ENCODE measurements at regions not wholly inside any gene's neighbourhood (a gene's known extent, or its start where the extent isn't known, plus 50 kb on each side); places are given as distances from the start of the nearest gene placed in this dataset.

- Histone ChIP-seq H3K9me3 (ENCODE audit: low read depth, low read length) (no peaks in the 10 kb centered on the region), H3K27ac (ENCODE audit: low read depth, low read length) (no peak overlapping the region), H4K20me1 (ENCODE audit: insufficient read depth, low read length) (no peaks in the 10 kb centered on the region), H3K27me3 (ENCODE audit: insufficient read depth, low read length) (no peaks in the 10 kb centered on the region), H3K4me3 (ENCODE audit: insufficient read depth, low read length) (no peak overlapping the region), H3K4me1 (ENCODE audit: insufficient read depth, low read length) (no peaks in the 10 kb centered on the region), H3K4me2 (ENCODE audit: insufficient read depth, low read length) (no peak overlapping the region), H3K79me2 (ENCODE audit: insufficient read depth, low read length) (no peaks in the 10 kb centered on the region), H3K36me3 (ENCODE audit: insufficient read depth, low read length) (no peaks in the 10 kb centered on the region), H2AFZ (ENCODE audit: low read length) (peak overlapping the region; percentile 20)
- TF ChIP-seq CTCF (IDR thresholded peaks at IDR 0.05; ENCODE audit: extremely low read depth, low read depth, low read length), result no peak
- DNase-seq (ENCODE audit: insufficient read length, low spot score, missing footprints), result no peak
Measured at GRCh38 chr6:140684776-140685550, 1310.5 kb upstream of the CITED2 start.

DNA sequence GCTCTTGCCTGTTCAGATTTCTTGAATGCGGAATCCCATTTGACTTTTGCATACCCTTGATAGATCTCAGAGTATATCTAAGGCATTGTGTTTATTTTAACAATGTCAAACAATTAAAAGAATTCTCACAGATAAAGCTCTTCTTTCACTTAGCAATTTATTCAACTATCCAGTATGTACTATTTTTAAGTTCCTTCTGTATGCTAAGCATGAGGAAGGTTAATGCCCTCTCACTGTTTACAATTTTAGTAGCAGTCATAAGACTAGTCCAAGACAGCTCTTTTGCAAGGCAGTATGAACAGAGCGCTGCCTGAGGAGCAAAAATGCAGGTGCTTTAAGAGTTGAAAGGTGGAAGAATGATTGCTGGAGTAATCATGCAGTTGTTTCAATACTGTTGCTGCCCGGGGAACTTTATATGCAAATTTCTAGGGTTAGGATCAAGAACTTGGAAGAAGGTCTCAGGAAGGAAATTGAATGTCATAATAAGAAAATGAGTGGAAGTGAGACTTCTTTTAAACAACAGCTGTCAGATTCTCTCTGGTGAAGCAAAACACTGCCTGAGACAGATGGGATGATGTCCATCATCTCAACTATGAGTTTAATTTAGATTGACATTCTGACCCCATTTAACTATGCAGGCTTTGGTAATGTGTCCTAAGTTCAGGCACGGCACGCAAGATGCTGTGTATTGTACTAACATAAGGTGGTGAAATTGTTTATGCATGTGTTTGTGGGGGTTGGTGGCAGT, 1303.5 kb upstream of the CITED2 start:
- Histone ChIP-seq H3K79me2 (ENCODE audit: insufficient read depth, low read length) (no peaks in the 10 kb centered on the region), H3K4me1 (ENCODE audit: insufficient read depth, low read length) (no peaks in the 10 kb centered on the region), H3K4me2 (ENCODE audit: insufficient read depth, low read length) (no peak overlapping the region), H4K20me1 (ENCODE audit: insufficient read depth, low read length) (no peaks in the 10 kb centered on the region), H2AFZ (ENCODE audit: low read length) (no peak overlapping the region), H3K4me3 (ENCODE audit: insufficient read depth, low read length) (no peak overlapping the region), H3K27ac (ENCODE audit: low read depth, low read length) (no peak overlapping the region), H3K9me3 (ENCODE audit: low read depth, low read length) (no peaks in the 10 kb centered on the region), H3K27me3 (ENCODE audit: insufficient read depth, low read length) (no peaks in the 10 kb centered on the region), H3K36me3 (ENCODE audit: insufficient read depth, low read length) (no peaks in the 10 kb centered on the region)
- TF ChIP-seq CTCF (IDR thresholded peaks at IDR 0.05; ENCODE audit: extremely low read depth, low read depth, low read length), result no peak
- peak; percentile 44 for DNase-seq (ENCODE audit: insufficient read length, low spot score, missing footprints)

DNA sequence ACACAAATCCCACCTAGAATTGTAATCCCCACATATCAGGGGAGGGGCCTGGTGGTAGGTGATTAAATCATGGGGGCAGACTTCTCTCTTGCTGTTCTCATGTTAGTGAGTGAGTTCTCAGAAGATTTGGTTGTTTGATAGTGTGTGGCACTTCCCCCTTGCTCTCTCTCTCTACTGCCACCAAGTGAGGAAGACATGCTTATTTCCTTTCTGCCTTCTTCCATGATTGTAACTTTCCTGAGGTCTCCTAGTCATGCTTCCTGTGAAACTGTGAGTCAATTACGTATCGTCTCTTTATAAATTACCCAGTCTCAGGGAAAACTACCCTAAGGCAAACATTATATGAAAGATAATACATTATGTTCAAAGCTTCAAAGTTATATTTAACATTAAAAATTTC, 1297.5 kb upstream of the CITED2 start:
- TF ChIP-seq CTCF (IDR thresholded peaks at IDR 0.05; ENCODE audit: extremely low read depth, low read depth, low read length), result no peak
- H3K79me2 ChIP-seq (ENCODE audit: insufficient read depth, low read length), result no peaks in the 10 kb centered on the region
- H3K4me3 ChIP-seq (ENCODE audit: insufficient read depth, low read length), result no peak overlapping the region
- H3K4me2 ChIP-seq (ENCODE audit: insufficient read depth, low read length), result no peak overlapping the region
- no peaks in the 10 kb centered on the region for H4K20me1 ChIP-seq (ENCODE audit: insufficient read depth, low read length)
- no peaks in the 10 kb centered on the region for H3K36me3 ChIP-seq (ENCODE audit: insufficient read depth, low read length)
- H3K27me3 ChIP-seq (ENCODE audit: insufficient read depth, low read length), result no peaks in the 10 kb centered on the region
- no peak overlapping the region for H3K27ac ChIP-seq (ENCODE audit: low read depth, low read length)
- peaks cover 7% of the 10 kb centered on the region for H3K4me1 ChIP-seq (ENCODE audit: insufficient read depth, low read length)
- DNase-seq (ENCODE audit: insufficient read length, low spot score, missing footprints), result no peak
- no peak overlapping the region for H2AFZ ChIP-seq (ENCODE audit: low read length)
- H3K9me3 ChIP-seq (ENCODE audit: low read depth, low read length), result no peaks in the 10 kb centered on the region

DNA sequence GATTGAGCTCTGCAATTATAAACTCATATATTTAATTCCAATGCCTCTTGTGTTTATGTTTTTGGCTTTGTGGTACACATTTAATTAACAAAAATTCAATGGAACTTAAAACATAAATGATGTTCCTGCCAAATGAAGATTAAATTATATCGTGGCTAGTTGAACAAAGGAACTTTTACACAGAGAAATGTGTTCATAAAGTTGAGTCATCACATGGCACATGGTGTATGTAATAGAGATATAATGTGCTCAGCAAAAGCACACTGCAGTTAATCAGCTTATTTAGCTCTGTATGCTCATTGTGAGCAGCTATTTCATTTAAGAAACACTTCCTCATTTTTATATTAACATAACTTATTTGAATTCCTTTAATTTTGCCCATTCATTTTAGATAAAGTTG, 1295.6 kb upstream of the CITED2 start:
- Histone ChIP-seq H3K79me2 (ENCODE audit: insufficient read depth, low read length) (no peaks in the 10 kb centered on the region), H2AFZ (ENCODE audit: low read length) (peak overlapping the region; percentile 73), H3K36me3 (ENCODE audit: insufficient read depth, low read length) (no peaks in the 10 kb centered on the region), H3K27ac (ENCODE audit: low read depth, low read length) (no peak overlapping the region), H3K4me1 (ENCODE audit: insufficient read depth, low read length) (peaks cover 7% of the 10 kb centered on the region), H3K4me2 (ENCODE audit: insufficient read depth, low read length) (no peak overlapping the region), H3K9me3 (ENCODE audit: low read depth, low read length) (no peaks in the 10 kb centered on the region), H3K27me3 (ENCODE audit: insufficient read depth, low read length) (no peaks in the 10 kb centered on the region), H4K20me1 (ENCODE audit: insufficient read depth, low read length) (no peaks in the 10 kb centered on the region), H3K4me3 (ENCODE audit: insufficient read depth, low read length) (no peak overlapping the region)
- DNase-seq (ENCODE audit: insufficient read length, low spot score, missing footprints), result no peak
- TF ChIP-seq CTCF (IDR thresholded peaks at IDR 0.05; ENCODE audit: extremely low read depth, low read depth, low read length), result no peak
